CD4-positive, alpha-beta T cell treated with Interleukin-4 for 4 hours (primary cell): ENCODE measurements at regions not wholly inside any gene's neighbourhood (a gene's known extent, or its start where the extent isn't known, plus 50 kb on each side); places are given as distances from the start of the nearest gene placed in this dataset.
A peak's percentile ranks its signal among the peaks of the same experiment; 100 is the strongest.

ENCODE experiments used
- DNase-seq: peaks from one replicate; pipeline ENCODE4 v3.0.0-alpha.2; 2020

DNA sequence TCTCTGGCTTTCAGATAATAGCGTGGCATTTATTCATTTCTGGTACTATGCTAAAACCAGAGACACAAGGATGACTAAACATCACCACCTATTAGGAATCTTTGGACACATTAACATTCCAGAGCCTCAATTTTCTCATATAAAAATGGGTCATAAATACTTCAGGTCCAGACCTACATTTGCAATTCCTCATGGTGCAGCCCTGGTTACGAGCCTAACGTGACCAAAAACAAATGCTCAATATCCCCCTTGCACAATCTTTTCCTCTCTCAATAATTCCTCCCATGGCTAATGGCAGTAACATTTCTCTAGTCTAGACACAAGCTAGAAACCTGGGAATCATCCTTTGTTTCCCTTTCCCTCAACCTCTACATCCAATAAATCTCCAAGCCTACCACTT is 112.8 kb upstream of the NABP1 start:
- DNase-seq, result no peak

GRCh38 chr2:191565647-191566198 is 112.2 kb upstream of the NABP1 start:
- no peak for DNase-seq

DNA sequence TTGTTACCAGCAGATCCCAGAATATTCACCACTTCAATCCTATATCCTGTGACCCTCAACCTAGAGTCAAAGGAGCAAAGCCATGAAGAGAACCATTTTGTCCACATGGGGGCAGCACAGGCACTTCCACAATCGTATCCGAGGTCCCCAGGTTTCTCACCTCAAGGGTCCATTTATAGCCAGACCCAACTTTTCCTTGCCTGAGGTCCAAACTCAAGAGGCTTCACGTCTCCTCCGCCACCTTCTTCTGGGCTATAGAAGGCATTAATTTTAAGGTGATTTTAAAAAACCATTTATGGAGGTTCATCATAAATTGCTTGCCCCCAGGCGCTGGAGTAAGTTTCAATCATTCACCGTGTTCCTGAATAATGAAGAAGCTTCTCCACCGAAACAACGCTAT is 111.6 kb upstream of the NABP1 start:
- peak; percentile 59 for DNase-seq

GRCh38 chr2:191567206-191567605 is 110.7 kb upstream of the NABP1 start:
- no peak for DNase-seq

DNA sequence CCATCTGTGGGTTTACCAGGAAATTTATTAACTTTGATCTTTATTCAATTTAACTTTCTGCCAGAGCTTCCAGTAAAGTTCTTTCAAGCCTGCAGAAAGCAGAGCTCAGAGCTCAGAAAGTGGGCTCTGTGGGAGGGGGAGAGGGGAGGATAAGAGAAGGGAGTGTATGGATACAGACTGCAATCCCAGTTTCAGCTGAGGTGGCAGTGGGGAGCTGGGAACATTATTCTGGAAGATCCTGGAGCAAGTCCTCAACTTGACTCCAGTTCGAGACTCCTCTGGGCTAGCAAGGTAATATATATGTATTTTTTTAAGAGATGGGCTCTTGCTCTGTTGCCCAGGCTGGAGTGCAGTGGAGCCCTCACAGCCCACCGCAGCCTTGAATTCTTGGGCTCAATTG is 108.9 kb upstream of the NABP1 start:
- no peak for DNase-seq

DNA sequence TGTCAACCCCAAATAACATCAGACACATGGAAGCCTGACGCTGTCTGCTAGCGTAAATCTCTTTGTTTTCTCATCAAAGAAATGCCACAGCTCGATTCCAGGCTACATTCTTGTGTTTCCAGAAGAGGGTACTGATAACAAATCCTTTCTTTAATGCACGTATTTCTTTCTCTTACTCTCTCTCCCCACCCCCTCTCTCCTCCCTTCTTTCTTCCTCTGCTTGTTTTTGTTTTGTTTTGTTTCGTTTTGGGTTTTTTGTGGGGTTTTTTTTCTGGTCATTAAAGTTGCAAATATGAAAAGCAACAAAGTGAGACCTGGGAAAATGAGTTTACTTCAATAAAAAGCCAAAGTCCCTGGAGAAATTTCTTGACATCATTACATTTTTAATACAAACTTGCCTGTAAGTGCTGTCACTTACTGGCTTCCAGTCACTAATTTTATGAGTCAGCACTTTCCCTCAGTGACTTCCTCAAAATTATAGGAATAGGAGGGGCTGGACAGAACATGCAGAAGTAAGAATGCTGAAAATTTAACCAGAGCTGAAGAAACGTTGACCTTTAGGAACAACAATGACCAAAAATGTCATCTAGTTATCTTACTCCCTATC is 106.7 kb upstream of the NABP1 start:
- DNase-seq, result peak; percentile 70

DNA sequence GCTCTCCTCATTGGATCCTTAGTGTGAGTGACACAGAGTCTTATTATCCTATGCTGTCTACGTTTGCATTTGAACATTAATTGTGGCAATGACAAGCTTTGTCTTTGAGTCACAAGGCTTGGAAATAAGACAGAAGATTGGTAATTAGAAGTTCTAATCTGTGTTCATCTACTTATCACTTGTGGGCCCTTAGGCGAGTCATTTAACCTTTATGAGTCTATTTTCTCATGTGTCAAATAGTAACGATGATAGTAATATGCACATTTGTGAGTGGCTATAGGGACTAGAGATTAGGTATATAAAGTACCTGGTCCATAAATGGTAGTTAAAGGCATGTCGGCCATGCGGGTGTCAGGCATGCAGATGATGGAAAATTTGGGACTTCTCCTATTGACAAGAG is 105.6 kb upstream of the NABP1 start:
- peak; percentile 26 for DNase-seq

DNA sequence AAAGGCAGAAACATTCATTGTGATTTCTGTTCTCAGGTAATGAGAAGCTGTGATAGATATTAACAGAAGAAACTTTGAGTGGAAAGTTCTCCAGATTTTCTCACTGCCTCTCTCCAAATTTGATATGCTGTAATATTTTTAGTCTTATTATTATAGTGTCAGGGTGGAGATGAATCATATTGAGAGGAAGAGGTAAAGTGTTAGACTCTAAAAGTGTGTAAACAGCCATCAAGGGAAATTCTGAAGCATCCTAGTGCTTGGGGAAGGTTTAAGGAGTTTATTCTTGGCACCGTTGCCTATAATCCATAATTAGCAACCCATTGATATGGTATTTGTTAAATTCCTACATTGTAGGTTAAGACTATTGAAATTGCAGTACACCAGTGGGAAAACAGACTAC is 104.7 kb upstream of the NABP1 start:
- no peak for DNase-seq

GRCh38 chr2:191574232-191574631 is 103.7 kb upstream of the NABP1 start:
- DNase-seq, result no peak

GRCh38 chr2:191577605-191578004 is 100.3 kb upstream of the NABP1 start:
- DNase-seq, result no peak

GRCh38 chr2:191578031-191578430 is 99.9 kb upstream of the NABP1 start:
- no peak for DNase-seq

DNA sequence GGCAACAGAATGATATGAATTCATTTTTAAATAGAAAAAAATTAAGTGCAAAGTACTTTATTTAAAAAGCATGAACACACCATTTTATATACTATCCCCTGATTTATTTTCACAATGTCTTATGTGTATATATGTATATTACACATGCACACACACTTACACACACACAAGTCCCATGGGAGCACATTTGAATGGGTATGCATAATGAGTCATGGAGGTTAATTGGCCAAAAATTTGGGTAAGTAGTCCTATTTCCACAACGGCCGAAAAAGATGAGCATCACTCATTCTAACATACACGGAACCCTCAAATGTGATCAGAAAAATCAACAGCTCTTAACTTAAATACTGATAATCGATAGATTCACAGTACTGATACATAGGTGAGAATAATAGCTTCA is 97.4 kb upstream of the NABP1 start:
- no peak for DNase-seq

- DNase-seq, result no peak
These were observed 96.9 kb upstream of the NABP1 start for GRCh38 chr2:191581003-191581402.

DNA sequence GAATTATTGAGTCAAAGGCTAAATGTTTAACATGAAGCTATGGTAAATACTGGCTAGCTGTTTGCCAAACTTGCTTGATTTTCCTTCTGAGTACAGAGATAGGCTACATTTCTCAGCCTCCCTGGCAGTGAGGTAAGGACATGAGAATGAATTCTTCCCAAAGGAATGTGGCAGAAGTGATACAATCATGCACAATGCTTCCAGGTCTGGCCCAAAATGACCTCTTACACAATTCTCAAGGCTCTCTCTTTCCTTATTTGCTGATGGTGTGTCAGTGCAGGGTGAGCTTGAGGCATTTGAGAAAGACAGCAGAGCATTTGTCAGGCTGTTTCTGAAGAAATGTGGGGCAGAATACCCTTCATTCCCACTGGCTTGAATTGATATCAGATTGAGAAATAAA is 95.6 kb upstream of the NABP1 start:
- no peak for DNase-seq

- no peak for DNase-seq
These were observed 86.9 kb upstream of the NABP1 start for GRCh38 chr2:191591025-191591424.

DNA sequence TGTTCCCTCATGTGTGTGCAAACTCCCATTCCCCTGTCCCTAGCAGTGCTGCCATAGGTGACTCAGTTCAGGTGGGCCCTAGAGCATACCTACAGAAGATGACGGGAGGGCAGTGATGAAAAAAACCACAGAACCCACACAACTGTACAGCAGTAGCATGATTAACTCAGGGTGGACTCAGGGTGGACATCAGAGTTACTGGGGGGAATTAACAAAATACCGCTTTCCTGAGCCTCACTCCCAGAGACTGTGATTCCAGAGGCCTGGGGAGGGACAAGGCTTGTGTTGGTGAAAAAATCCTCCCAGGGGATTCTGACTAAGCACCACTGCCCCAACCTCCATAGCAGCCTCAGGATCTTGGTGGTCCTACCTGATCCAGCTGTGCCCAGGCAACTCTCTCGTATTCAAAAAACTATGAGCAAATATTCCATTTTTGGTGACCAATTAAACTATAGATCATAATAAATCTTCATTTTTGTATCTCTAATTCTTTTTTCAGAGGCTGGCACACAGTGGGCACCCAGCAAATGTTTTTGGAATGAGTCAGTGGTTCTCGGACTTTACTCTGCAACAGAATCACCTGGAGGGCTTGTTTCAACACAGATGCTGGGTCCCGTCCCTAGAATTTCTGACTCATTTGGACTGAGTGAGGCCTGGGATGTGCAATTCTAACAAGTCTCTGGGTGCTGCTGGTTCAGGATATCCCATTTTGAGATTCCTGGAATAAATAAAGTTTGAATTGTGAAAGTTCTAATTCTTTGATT is 84.1 kb upstream of the NABP1 start:
- no peak for DNase-seq

DNA sequence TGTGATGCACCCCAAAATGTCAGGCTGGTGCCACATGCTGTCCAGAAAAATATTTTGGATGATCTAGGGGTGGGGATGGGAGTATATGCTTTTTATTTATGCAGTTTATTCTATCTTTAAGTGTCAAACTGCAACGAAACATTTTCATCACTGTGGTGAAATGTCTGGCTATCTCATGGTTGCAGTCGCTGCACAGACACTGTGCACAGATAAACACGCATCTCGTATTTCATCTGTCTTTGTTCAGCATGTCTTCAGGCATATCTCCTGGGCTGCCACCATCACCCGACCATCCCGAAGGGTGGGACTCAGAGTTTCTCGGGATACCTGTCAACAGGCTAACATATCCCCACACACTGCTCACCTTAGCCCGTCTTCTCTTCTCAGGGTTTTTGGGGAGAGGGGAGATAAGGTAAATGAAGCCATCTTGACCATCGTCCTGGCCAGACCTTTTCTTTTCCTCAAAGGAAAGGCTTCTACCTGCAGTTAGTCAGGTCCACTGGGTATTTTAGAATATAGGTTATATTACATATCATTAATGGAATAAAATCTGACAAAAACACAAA is 80.7 kb upstream of the NABP1 start:
- DNase-seq, result no peak

DNA sequence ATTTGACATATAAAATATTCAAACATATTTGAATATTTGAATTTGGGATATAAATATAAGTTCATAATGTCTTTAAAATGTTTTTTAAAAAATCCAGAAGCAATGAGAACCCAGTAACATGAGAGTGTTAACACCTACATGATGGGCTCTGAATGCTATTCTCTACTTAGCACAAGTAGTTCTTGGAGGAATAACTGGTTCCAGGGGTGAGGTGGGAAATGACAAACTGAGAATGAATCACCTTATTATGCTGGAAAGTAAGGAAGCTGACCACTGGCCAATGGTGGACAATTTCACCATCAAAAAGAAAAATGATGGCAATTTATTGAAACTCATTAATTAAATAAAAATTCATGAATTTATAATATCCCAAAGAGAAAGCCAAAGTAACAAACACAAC is 79.6 kb upstream of the NABP1 start:
- no peak for DNase-seq

DNA sequence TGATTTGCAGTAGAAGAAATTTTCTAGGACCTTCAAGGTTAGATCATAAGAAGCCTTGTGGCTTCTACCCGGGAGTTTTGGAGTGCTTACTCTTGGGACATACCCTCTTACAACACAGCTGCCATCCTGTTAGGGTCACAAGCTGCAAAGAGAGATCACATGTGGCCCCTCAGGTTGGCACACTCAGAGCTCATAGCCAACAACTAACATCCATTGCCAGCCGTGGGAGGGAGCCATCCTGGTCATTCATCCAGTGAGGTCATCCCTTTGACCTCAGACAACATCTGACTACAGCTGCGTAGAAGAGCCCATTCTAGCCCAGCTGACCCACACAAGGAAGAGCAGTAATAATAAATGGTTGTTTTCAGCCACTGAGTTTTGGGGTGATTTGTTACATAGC is 76.9 kb upstream of the NABP1 start:
- DNase-seq, result no peak

GRCh38 chr2:191604154-191604553 is 73.8 kb upstream of the NABP1 start:
- DNase-seq, result no peak

DNA sequence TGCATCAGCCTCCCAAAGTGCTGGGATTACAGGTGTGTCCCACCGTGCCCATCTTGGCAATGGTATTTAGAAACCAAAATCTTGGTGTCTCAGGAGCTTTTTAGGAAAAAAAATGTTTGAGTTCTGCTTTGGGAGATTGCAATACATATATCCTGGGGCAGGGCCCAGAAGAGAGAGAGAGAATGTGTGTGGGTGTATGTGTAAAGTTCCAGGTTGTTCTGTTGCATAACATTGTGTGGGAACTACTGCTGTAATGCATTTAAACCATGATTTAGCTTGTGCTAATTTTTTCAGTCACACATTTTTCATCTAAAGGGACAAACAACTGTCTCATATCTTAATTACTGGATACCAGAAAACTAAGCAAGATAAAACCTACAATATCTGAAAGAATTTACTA is 70.8 kb upstream of the NABP1 start:
- no peak for DNase-seq

- DNase-seq, result no peak
These were observed 67.2 kb upstream of the NABP1 start for GRCh38 chr2:191610756-191611155.

- DNase-seq, result no peak
These were observed 66.3 kb upstream of the NABP1 start for GRCh38 chr2:191611614-191612013.

DNA sequence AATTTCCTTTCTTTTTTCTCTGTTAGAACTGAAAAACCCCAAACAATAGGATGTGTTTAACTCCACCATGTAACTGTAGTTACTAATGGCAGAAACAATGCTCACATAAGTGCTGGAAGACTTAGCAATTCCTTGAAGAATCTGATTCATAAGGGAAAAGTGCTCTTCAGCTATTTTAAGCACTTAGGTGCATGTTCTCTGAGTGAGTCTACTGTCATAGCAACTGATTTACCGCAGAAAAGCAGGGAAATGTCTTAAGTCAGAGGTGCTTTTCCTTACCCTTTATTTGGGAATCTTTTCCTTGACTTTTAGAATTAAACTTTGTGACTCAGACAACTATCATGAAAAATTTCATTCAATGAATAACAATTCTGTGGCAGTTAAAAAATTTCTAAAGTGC is 65.4 kb upstream of the NABP1 start:
- DNase-seq, result no peak
